ENCODE measurements at regions not wholly inside any gene's neighbourhood (a gene's known extent, or its start where the extent isn't known, plus 50 kb on each side); places are given as distances from the start of the nearest gene placed in this dataset.

- TF ChIP-seq CHD7 (IDR thresholded peaks at IDR 0.05; ENCODE audit: insufficient replicate concordance, low read length): no peak
- no peak for TF ChIP-seq EGR1 (IDR thresholded peaks at IDR 0.05; ENCODE audit: borderline replicate concordance, low read depth, low read length)
- TF ChIP-seq SRF (IDR thresholded peaks at IDR 0.05; ENCODE audit: low read depth, low read length): no peak
- no peak for TF ChIP-seq POU5F1 (IDR thresholded peaks at IDR 0.05; ENCODE audit: low read depth, low read length)
- TF ChIP-seq POLR2A (IDR thresholded peaks at IDR 0.05; ENCODE audit: control extremely low read depth in 1 of 2, low read depth in 2 of 2, low read length in 2 of 2): no peak
- no peak for TF ChIP-seq SIN3A (conservative IDR thresholded peaks at IDR 0.05 in 1 of 2, IDR thresholded peaks at IDR 0.05 in 1 of 2; ENCODE audit: low read depth in 1 of 2, low read length in 2 of 2)
- TF ChIP-seq SP1 (IDR thresholded peaks at IDR 0.05; ENCODE audit: low read depth, low read length): no peak
- no peak for TF ChIP-seq RXRA (IDR thresholded peaks at IDR 0.05; ENCODE audit: insufficient read depth, low read depth, low read length)
- no peak for TF ChIP-seq TCF12 (IDR thresholded peaks at IDR 0.05; ENCODE audit: low read depth, low read length)
These were observed 209.0 kb upstream of the ALCAM start (continued) for GRCh38 chr3:105157766-105158085.
